IPS DF 6.9 (cell line): ENCODE measurements at regions not wholly inside any gene's neighbourhood (a gene's known extent, or its start where the extent isn't known, plus 50 kb on each side); places are given as distances from the start of the nearest gene placed in this dataset.

Experiments used
- DNase-seq: peaks from one replicate; pipeline ENCODE4 v3.0.0-alpha.2; 2013; ENCODE audit warnings: low read depth, low spot score
- H3K27ac ChIP-seq: one replicate; pipeline ENCODE4 v1.5.1; 2013; ENCODE audit warnings: low read length, control low read depth
- H3K27me3 ChIP-seq: 2 replicates; pipeline ENCODE4 v1.6.1; 2013; ENCODE audit warnings: mild to moderate bottlenecking, low read length; ENCODE audit not compliant: control insufficient read depth, insufficient read depth
- H3K36me3 ChIP-seq: 2 replicates; pipeline ENCODE4 v1.6.1; 2013; ENCODE audit warnings: low read length; ENCODE audit not compliant: control insufficient read depth, insufficient read depth
- H3K4me1 ChIP-seq: 2 replicates; pipeline ENCODE4 v1.6.1; 2013; ENCODE audit warnings: low read length; ENCODE audit not compliant: control insufficient read depth, insufficient read depth
- H3K4me3 ChIP-seq: 2 replicates; pipeline ENCODE4 v1.5.1; 2013; ENCODE audit warnings: mild to moderate bottlenecking, low read length
- H3K9me3 ChIP-seq: 2 replicates; pipeline ENCODE4 v1.6.1; 2013; ENCODE audit warnings: low read length, inconsistent platforms; ENCODE audit not compliant: control insufficient read depth, insufficient read depth
- WGBS: extraction: QIAGEN DNeasy Blood & Tissue Kit; methylation state at CpG from one replicate; pipeline ENCODE4 v1.1.7; 2013; ENCODE audit warnings: mixed read lengths, missing lambda C conversion rate; ENCODE audit not compliant: insufficient read length, insufficient coverage; 5-methylcytosine and 5-hydroxymethylcytosine counted together

DNA sequence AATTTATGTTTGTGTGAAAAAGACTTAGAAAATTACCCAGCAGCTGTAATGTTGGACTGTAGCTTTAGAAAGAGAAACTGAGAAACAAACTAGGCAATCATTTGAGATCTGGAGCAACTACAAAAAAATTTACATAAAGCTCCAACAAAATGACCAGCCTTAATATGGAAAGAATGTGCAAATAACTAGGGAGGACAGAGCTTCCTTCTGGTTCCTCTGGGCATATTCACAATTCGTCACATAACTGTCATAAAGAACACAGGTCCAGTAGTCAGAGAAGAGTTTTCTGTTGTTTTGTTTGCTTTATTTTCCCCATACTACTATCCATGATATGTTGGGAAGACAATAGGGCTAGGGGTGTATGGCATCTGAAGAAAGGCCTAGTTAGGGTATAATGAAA, 416.8 kb upstream of the DSEL start:
- WGBS = no CpG with 5 or more reads among the region's 1 CpG
- no peaks in the 10 kb centered on the region for H3K4me1 ChIP-seq
- no peak for DNase-seq
- no peaks in the 10 kb centered on the region for H3K9me3 ChIP-seq
- H3K36me3 ChIP-seq = no peaks in the 10 kb centered on the region
- H3K27me3 ChIP-seq = no peaks in the 10 kb centered on the region
- H3K27ac ChIP-seq = no peak overlapping the region
- H3K4me3 ChIP-seq = no peak overlapping the region

- H3K4me1 ChIP-seq = no peaks in the 10 kb centered on the region
- no CpG with 5 or more reads among the region's 2 CpGs for WGBS
- H3K27me3 ChIP-seq = no peaks in the 10 kb centered on the region
- H3K9me3 ChIP-seq = no peaks in the 10 kb centered on the region
- DNase-seq = no peak
- no peaks in the 10 kb centered on the region for H3K36me3 ChIP-seq
- H3K4me3 ChIP-seq = no peak overlapping the region
- no peak overlapping the region for H3K27ac ChIP-seq
Observed at GRCh38 chr18:67932271-67932670, 415.8 kb upstream of the DSEL start.

DNA sequence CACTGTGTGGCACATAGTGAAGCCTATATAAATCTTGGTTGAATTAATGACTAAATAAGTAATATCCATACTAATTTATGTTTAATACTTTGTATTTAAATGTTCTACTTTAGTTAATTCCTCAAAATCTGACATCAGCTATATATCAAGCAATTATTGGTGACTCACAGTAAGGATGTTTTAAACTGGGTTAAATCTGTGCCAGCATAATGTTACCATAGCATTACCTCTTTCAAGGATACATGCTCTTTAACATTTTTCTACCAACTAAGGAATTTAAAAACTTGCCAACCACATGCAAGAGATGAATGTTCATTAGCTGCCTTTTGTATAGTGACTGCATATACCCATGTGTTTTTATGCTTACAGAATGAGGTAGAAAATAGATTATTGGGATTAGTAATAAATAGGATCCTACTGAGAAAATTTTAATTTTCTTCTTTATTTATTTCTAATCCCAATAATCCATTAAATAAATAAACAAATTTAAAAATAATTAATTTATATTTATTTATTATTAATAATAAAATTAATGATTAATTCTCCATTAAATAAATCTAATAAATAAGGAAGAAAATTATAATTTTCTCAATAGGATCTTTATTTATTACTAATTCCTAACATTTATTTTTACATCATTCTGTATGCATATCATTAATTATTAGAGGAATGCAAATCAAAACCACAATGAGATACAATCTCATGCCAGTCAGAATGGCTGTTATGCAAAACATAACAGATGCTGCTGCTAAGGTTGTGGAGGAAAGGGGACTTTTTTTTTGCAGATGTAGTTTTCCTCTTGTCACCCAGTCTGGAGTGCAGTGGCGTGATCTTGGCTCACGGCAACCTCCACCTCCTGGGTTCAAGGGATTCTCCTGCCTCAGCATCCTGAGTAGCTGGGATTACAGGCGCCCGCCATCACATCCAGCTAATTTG, 410.7 kb upstream of the DSEL start:
- no peaks in the 10 kb centered on the region for H3K27me3 ChIP-seq
- WGBS = no CpG with 5 or more reads among the region's 4 CpGs
- no peak overlapping the region for H3K27ac ChIP-seq
- DNase-seq = no peak
- H3K4me3 ChIP-seq = no peak overlapping the region
- no peaks in the 10 kb centered on the region for H3K36me3 ChIP-seq
- H3K9me3 ChIP-seq = no peaks in the 10 kb centered on the region
- no peaks in the 10 kb centered on the region for H3K4me1 ChIP-seq

DNA sequence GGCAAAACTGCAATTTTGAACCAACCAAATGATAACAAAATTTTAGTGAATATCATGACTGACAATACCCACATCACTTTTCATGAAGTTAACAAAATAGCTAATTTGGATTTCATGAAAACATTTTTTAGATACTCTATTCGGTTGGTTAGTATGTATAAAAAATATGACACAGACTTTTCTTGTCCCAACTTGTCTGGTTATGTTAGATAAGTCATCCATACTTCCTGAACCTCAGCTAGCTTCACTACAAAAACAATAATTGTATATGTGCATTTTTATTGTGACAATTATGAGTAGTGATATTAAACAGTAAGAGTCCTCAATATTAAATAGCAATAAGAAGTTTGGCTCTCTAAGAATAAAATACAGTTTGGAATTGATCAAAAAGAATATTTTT, 408.1 kb upstream of the DSEL start:
- H3K4me3 ChIP-seq = no peak overlapping the region
- no peaks in the 10 kb centered on the region for H3K9me3 ChIP-seq
- H3K27ac ChIP-seq = no peak overlapping the region
- H3K4me1 ChIP-seq = no peaks in the 10 kb centered on the region
- no CpG with 5 or more reads among the region's 1 CpG for WGBS
- H3K36me3 ChIP-seq = no peaks in the 10 kb centered on the region
- DNase-seq = no peak
- H3K27me3 ChIP-seq = no peaks in the 10 kb centered on the region

GRCh38 chr18:67919316-67919715, 402.8 kb upstream of the DSEL start:
- H3K27me3 ChIP-seq = no peaks in the 10 kb centered on the region
- no CpG with 5 or more reads among the region's 1 CpG for WGBS
- no peak overlapping the region for H3K27ac ChIP-seq
- no peak for DNase-seq
- no peak overlapping the region for H3K4me3 ChIP-seq
- no peaks in the 10 kb centered on the region for H3K4me1 ChIP-seq
- no peaks in the 10 kb centered on the region for H3K36me3 ChIP-seq
- no peaks in the 10 kb centered on the region for H3K9me3 ChIP-seq

DNA sequence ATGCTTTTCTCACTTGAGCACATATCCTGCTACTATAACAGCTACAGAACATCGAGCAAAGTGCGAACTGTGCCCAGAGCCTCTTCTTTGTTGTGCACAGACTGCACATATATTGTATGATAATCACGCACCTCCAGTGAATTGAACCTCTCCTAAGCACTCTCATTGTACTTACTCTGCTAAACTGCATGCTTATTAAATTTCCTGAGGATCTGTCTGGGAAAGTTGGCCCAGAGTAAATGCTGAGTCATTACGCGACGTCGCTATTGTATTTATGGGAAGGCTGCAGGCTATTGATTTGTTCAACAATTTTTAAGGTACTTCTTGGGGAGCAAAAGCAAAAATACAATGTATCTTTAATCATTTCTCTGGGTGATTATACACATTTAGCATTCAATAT, 399.6 kb upstream of the DSEL start:
- no CpG with 5 or more reads among the region's 7 CpGs for WGBS
- Histone ChIP-seq H3K4me3 (no peak overlapping the region), H3K9me3 (no peaks in the 10 kb centered on the region), H3K4me1 (no peaks in the 10 kb centered on the region), H3K27me3 (no peaks in the 10 kb centered on the region), H3K27ac (no peak overlapping the region), H3K36me3 (no peaks in the 10 kb centered on the region)
- DNase-seq = no peak

DNA sequence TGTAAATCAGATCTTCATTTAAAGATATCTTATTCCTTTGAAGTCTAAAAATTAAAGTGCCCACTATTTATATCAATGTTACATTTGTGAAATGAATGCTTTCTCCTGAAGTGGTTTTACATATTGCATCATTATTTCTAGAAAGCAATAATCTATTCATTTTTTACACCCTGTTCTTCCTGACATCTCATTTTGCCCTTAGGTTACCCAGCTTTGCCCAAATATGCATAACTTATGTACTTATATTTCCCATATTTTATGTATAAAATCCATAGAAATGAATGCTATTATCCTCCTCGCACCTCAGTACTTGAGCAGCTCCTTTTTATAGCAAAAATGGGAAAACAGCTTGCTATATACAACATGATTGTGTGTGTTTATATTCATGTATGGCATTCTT, 396.5 kb upstream of the DSEL start:
- H3K4me1 ChIP-seq = no peaks in the 10 kb centered on the region
- no peak for DNase-seq
- H3K36me3 ChIP-seq = no peaks in the 10 kb centered on the region
- H3K27ac ChIP-seq = no peak overlapping the region
- no peaks in the 10 kb centered on the region for H3K27me3 ChIP-seq
- WGBS = no CpG with 5 or more reads among the region's 1 CpG
- no peak overlapping the region for H3K4me3 ChIP-seq
- no peaks in the 10 kb centered on the region for H3K9me3 ChIP-seq

- H3K4me1 ChIP-seq = no peaks in the 10 kb centered on the region
- no peaks in the 10 kb centered on the region for H3K36me3 ChIP-seq
- no peaks in the 10 kb centered on the region for H3K27me3 ChIP-seq
- DNase-seq = no peak
- WGBS = no CpG with 5 or more reads among the region's 5 CpGs
- H3K27ac ChIP-seq = no peak overlapping the region
- no peaks in the 10 kb centered on the region for H3K9me3 ChIP-seq
- H3K4me3 ChIP-seq = no peak overlapping the region
Observed at GRCh38 chr18:67901573-67901972, 385.1 kb upstream of the DSEL start.

- DNase-seq = no peak
- Histone ChIP-seq H3K4me1 (no peaks in the 10 kb centered on the region), H3K27me3 (no peaks in the 10 kb centered on the region), H3K4me3 (no peak overlapping the region), H3K9me3 (no peaks in the 10 kb centered on the region), H3K36me3 (no peaks in the 10 kb centered on the region), H3K27ac (no peak overlapping the region)
- WGBS = no CpG with 5 or more reads among the region's 1 CpG
Observed at GRCh38 chr18:67896451-67896850, 379.9 kb upstream of the DSEL start.

GRCh38 chr18:67893916-67894315, 377.4 kb upstream of the DSEL start:
- Histone ChIP-seq H3K4me3 (no peak overlapping the region), H3K36me3 (no peaks in the 10 kb centered on the region), H3K27ac (no peak overlapping the region), H3K9me3 (no peaks in the 10 kb centered on the region), H3K27me3 (no peaks in the 10 kb centered on the region), H3K4me1 (no peaks in the 10 kb centered on the region)
- DNase-seq = no peak
- no CpG with 5 or more reads among the region's 3 CpGs for WGBS

DNA sequence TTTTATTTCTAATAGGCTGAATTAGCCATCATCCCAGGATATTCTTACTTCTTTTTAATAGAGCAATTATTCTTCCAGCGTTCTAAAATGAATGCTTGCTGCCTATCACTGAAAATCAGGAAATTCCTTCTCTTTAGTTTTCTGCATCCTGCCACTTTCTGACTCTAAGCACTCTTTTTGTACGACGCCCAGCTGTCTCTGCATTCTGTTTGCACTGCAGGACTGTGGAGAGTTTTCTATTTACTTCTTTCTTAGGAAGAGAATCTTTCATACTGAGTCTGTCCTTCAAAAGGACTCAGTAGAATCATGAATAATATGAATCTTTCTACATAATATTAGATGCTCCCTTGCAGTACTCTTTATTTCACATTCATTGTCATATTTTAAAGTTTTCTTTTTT, 360.4 kb upstream of the DSEL start:
- no peak overlapping the region for H3K4me3 ChIP-seq

More for the DNA sequence above, 360.4 kb upstream of the DSEL start:
- WGBS = no CpG with 5 or more reads among the region's 3 CpGs
- H3K4me1 ChIP-seq = no peaks in the 10 kb centered on the region; the same call in 1 of the 2 replicates
- H3K36me3 ChIP-seq = no peaks in the 10 kb centered on the region
- no peak for DNase-seq
- no peaks in the 10 kb centered on the region for H3K27me3 ChIP-seq
- no peaks in the 10 kb centered on the region for H3K9me3 ChIP-seq
- no peak overlapping the region for H3K27ac ChIP-seq
